Endodermal cell (in vitro differentiated cells): ENCODE measurements at regions not wholly inside any gene's neighbourhood (a gene's known extent, or its start where the extent isn't known, plus 50 kb on each side); places are given as distances from the start of the nearest gene placed in this dataset.
"Not testable (repeated sequence)": the region's sequence is repeated elsewhere in the genome, so short reads cannot be mapped to it uniquely, and the experiment has no call there.

ENCODE experiments used
- DNase-seq: peaks from one replicate; pipeline ENCODE4 v3.0.0-alpha.2; 2017
- H3K27ac ChIP-seq: 2 replicates; pipeline ENCODE4 v1.5.1; 2013; ENCODE audit warnings: mild to moderate bottlenecking, low read depth, low read length, moderate library complexity
- H3K27me3 ChIP-seq: 2 replicates; pipeline ENCODE4 v1.6.1; 2013; ENCODE audit warnings: mild to moderate bottlenecking, low read length, moderate library complexity; ENCODE audit not compliant: insufficient read depth, control insufficient read depth, poor library complexity, severe bottlenecking
- H3K36me3 ChIP-seq: 2 replicates; pipeline ENCODE4 v1.7.0; 2013; ENCODE audit warnings: mild to moderate bottlenecking, low read length, moderate library complexity; ENCODE audit not compliant: control insufficient read depth, insufficient read depth
- H3K4me1 ChIP-seq: one replicate; pipeline ENCODE4 v1.7.0; 2013; ENCODE audit warnings: low read length; ENCODE audit not compliant: control insufficient read depth, insufficient read depth
- H3K4me3 ChIP-seq: 2 replicates; pipeline ENCODE4 v1.5.1; 2013; ENCODE audit warnings: mild to moderate bottlenecking, low read length, moderate library complexity
- H3K9ac ChIP-seq: 2 replicates; pipeline ENCODE4 v1.6.1; 2013; ENCODE audit warnings: mild to moderate bottlenecking, low read length, moderate library complexity; ENCODE audit not compliant: poor library complexity, severe bottlenecking; ENCODE audit errors: extremely low read depth
- H3K9me3 ChIP-seq: 2 replicates; pipeline ENCODE4 v1.6.1; 2013; ENCODE audit warnings: mild to moderate bottlenecking, low read length, moderate library complexity; ENCODE audit not compliant: control insufficient read depth
- H3K27ac Mint-ChIP-seq: 2 replicates; pipeline ENCODE4 v1.8.0; 2020; ENCODE audit warnings: mixed read lengths
- H3K27me3 Mint-ChIP-seq: 2 replicates; pipeline ENCODE4 v1.8.0; 2021; ENCODE audit warnings: mild to moderate bottlenecking, mixed read lengths; ENCODE audit not compliant: insufficient read depth
- H3K36me3 Mint-ChIP-seq: 2 replicates; pipeline ENCODE4 v1.8.0; 2020; ENCODE audit warnings: low read depth, mixed read lengths
- H3K4me1 Mint-ChIP-seq: 2 replicates; pipeline ENCODE4 v1.8.0; 2020; ENCODE audit warnings: mixed read lengths
- H3K4me3 Mint-ChIP-seq: 2 replicates; pipeline ENCODE4 v1.8.0; 2020; ENCODE audit warnings: mild to moderate bottlenecking, moderate library complexity, mixed read lengths
- H3K9me3 Mint-ChIP-seq: 2 replicates; pipeline ENCODE4 v1.8.0; 2020; ENCODE audit warnings: mild to moderate bottlenecking, mixed read lengths
- WGBS, 2 experiments: methylation state at CpG; one replicate each; pipeline versions ENCODE4 v1.1.5 to v1.1.7; 2013; ENCODE audit warnings: missing lambda C conversion rate in 2 of 2, mixed read lengths in 1 of 2; ENCODE audit not compliant: insufficient coverage in 1 of 2, insufficient read length in 1 of 2; 5-methylcytosine and 5-hydroxymethylcytosine counted together
- TF ChIP-seq, protein P1 (sequence below): fragments of 200-600 bp; sonication (generic); conservative IDR thresholded peaks from 2 replicates; pipeline ENCODE4 v1.5.0; 2021; ENCODE audit warnings: antibody characterized with exemption, mild to moderate bottlenecking

DNA sequence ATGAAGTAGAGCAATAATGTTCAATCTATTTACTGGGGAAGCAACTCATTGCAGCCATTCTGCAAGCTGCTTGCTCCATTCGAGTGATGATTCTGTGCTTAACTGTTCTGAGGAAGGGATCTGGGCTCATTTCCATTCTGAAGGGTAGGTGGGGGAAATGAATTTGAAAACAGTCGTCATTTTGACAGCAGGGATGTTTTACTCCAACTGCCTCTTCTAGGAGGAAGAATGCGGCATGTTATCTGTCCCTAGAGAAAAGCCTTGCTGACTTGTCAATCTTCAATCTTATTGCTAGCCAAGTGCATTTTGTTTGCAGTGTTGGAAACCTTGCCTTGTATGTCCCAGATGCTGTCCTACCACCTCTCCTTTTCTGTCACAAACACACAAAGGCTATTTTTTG lies 105.9 kb downstream of the PRDM13 start:
- no peak overlapping the region for H3K27ac ChIP-seq
- no peak overlapping the region for H3K27ac Mint-ChIP-seq
- H3K27me3 ChIP-seq: no peaks in the 10 kb centered on the region
- no peaks in the 10 kb centered on the region for H3K36me3 Mint-ChIP-seq
- H3K4me3 ChIP-seq: no peak overlapping the region
- no peaks in the 10 kb centered on the region for H3K4me1 ChIP-seq
- no peak for DNase-seq
- H3K4me1 Mint-ChIP-seq: no peaks in the 10 kb centered on the region
- TF ChIP-seq, protein P1, sequence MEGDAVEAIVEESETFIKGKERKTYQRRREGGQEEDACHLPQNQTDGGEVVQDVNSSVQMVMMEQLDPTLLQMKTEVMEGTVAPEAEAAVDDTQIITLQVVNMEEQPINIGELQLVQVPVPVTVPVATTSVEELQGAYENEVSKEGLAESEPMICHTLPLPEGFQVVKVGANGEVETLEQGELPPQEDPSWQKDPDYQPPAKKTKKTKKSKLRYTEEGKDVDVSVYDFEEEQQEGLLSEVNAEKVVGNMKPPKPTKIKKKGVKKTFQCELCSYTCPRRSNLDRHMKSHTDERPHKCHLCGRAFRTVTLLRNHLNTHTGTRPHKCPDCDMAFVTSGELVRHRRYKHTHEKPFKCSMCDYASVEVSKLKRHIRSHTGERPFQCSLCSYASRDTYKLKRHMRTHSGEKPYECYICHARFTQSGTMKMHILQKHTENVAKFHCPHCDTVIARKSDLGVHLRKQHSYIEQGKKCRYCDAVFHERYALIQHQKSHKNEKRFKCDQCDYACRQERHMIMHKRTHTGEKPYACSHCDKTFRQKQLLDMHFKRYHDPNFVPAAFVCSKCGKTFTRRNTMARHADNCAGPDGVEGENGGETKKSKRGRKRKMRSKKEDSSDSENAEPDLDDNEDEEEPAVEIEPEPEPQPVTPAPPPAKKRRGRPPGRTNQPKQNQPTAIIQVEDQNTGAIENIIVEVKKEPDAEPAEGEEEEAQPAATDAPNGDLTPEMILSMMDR: no peak
- no peaks in the 10 kb centered on the region for H3K9me3 ChIP-seq
- 70 to 74% methylated on average over 3 of the region's 3 CpGs for WGBS, 2 experiments
- H3K4me3 Mint-ChIP-seq: no peak overlapping the region
- no peak overlapping the region for H3K9ac ChIP-seq
- H3K9me3 Mint-ChIP-seq: peaks cover 8% of the 10 kb centered on the region
- peaks cover 2% of the 10 kb centered on the region for H3K27me3 Mint-ChIP-seq
- no peaks in the 10 kb centered on the region for H3K36me3 ChIP-seq

DNA sequence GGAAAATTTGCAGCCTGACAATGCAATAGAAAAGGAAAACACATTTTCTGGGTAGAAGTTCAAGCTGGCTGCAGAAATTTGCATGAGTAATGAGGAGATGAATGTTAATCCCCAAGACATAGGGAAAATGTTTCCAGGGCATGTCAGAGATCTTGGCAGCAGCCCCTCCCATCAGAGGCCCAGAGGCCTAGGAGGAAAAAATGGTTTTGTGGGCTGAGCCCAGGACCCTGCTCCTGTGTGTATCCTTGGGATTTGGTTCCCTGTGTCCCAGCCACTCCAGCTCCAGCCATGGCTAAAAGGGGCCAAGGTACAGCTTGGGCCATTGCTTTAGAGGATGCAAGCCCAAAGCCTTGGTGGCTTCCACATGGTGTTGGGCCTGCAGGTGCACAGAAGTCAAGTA lies 115.4 kb downstream of the PRDM13 start:
- not testable (repeated sequence) for H3K27ac Mint-ChIP-seq, H3K27me3 Mint-ChIP-seq, H3K36me3 Mint-ChIP-seq, H3K4me3 Mint-ChIP-seq, H3K4me1 Mint-ChIP-seq, H3K4me3 ChIP-seq, H3K4me1 ChIP-seq, DNase-seq, H3K9ac ChIP-seq, H3K27ac ChIP-seq, H3K36me3 ChIP-seq, H3K27me3 ChIP-seq, H3K9me3 ChIP-seq
- peaks cover 35% of the 10 kb centered on the region for H3K9me3 Mint-ChIP-seq

DNA sequence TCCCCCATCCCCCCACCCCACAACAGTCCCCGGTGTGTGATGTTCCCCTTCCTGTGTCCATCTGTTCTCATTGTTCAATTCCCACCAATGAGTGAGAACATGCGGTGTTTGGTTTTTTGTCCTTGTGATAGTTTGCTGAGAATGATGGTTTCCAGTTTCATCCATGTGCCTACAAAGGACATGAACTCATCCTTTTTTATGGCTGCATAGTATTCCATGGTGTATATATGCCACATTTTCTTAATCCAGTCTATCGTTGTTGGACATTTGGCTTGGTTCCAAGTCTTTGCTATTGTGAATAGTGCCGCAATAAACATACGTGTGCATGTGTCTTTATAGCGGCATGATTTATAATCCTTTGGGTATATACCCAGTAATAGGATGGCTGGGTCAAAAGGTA lies 123.6 kb downstream of the PRDM13 start:
- 100% methylated on average over 1 of the region's 6 CpGs; no CpG with 5 or more reads in 1 of the 2 experiments for WGBS, 2 experiments
- H3K9me3 Mint-ChIP-seq, H3K27ac Mint-ChIP-seq, H3K36me3 Mint-ChIP-seq, H3K27me3 ChIP-seq, H3K9me3 ChIP-seq, H3K4me1 ChIP-seq, H3K4me3 Mint-ChIP-seq, H3K27ac ChIP-seq, H3K27me3 Mint-ChIP-seq, H3K36me3 ChIP-seq, H3K4me3 ChIP-seq, DNase-seq, H3K9ac ChIP-seq, H3K4me1 Mint-ChIP-seq: not testable (repeated sequence)

DNA sequence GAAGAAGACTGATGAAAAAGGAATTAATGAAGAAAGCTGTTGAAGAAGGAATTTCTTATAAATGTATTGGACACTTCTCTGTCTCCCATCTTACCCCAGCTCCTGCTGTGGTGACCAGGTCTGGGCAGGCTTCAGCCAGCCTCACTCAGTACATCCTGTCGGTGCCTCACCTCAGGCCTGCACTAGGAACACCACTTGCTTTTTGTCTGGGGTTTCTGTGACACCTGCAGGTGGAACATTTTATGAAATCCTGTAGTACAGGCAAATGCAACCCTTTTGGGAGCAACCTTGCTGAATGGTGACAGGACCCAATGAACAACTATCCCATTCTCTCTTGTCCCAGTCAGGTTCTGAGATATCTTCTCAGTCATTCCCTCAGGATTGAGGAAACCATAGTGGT lies 129.7 kb downstream of the PRDM13 start:
- no peaks in the 10 kb centered on the region for H3K9me3 Mint-ChIP-seq
- H3K36me3 Mint-ChIP-seq: no peaks in the 10 kb centered on the region
- no peaks in the 10 kb centered on the region for H3K4me1 Mint-ChIP-seq
- H3K27me3 ChIP-seq: peaks cover 45% of the 10 kb centered on the region
- no peaks in the 10 kb centered on the region for H3K36me3 ChIP-seq
- no peak for DNase-seq
- no peak overlapping the region for H3K27ac ChIP-seq
- H3K9ac ChIP-seq: no peak overlapping the region
- 20% methylated on average over 1 of the region's 1 CpG; no CpG with 5 or more reads in 1 of the 2 experiments for WGBS, 2 experiments
- peaks cover 21% of the 10 kb centered on the region for H3K27me3 Mint-ChIP-seq
- H3K9me3 ChIP-seq: no peaks in the 10 kb centered on the region
- TF ChIP-seq, protein P1: no peak
- H3K27ac Mint-ChIP-seq: no peak overlapping the region
- no peak overlapping the region for H3K4me3 ChIP-seq
- H3K4me3 Mint-ChIP-seq: no peak overlapping the region
- H3K4me1 ChIP-seq: no peaks in the 10 kb centered on the region
